Epithelial cell of esophagus (primary cell): ENCODE measurements at regions not wholly inside any gene's neighbourhood (a gene's known extent, or its start where the extent isn't known, plus 50 kb on each side); places are given as distances from the start of the nearest gene placed in this dataset.

ENCODE experiments used
- DNase-seq: peaks from one replicate; pipeline ENCODE4 v3.0.0; 2010; ENCODE audit warnings: low read depth
- H3K4me3 ChIP-seq: 2 replicates; pipeline ENCODE4 v1.5.1; 2011; ENCODE audit warnings: mild to moderate bottlenecking, low read length, control low read depth
- CTCF ChIP-seq: IDR thresholded peaks from 2 replicates; pipeline ENCODE4 v1.5.1; 2011; ENCODE audit warnings: low read depth, mild to moderate bottlenecking, low read length, control low read depth, inconsistent platforms; ENCODE audit not compliant: insufficient read depth; ENCODE audit errors: missing control alignments

- TF ChIP-seq CTCF, result no peak
- DNase-seq, result no peak
- no peak overlapping the region for H3K4me3 ChIP-seq
Observed at GRCh38 chr13:34189946-34190345, 372.0 kb downstream of the RFC3 start.

- TF ChIP-seq CTCF, result no peak
- no peak overlapping the region for H3K4me3 ChIP-seq
- DNase-seq, result peak; percentile 17
Observed at GRCh38 chr13:34201050-34201913, 383.3 kb downstream of the RFC3 start.

GRCh38 chr13:34207334-34207733, 389.4 kb downstream of the RFC3 start:
- DNase-seq, result peak; percentile 30
- H3K4me3 ChIP-seq, result no peak overlapping the region
- no peak for TF ChIP-seq CTCF

- H3K4me3 ChIP-seq, result no peak overlapping the region
- no peak for DNase-seq
- TF ChIP-seq CTCF, result no peak
Observed at GRCh38 chr13:34207872-34208271, 389.9 kb downstream of the RFC3 start.

GRCh38 chr13:34208336-34208735, 390.4 kb downstream of the RFC3 start:
- DNase-seq, result no peak
- no peak for TF ChIP-seq CTCF

GRCh38 chr13:34210341-34210740, 392.4 kb downstream of the RFC3 start:
- no peak overlapping the region for H3K4me3 ChIP-seq
- no peak for DNase-seq
- no peak for TF ChIP-seq CTCF

More at GRCh38 chr13:34208336-34208735, 390.4 kb downstream of the RFC3 start:
- no peak overlapping the region for H3K4me3 ChIP-seq

- no peak for TF ChIP-seq CTCF
- no peak overlapping the region for H3K4me3 ChIP-seq
- DNase-seq, result peak; percentile 23
Observed at GRCh38 chr13:34214686-34215085, 396.7 kb downstream of the RFC3 start.
